ENCODE measurements at regions not wholly inside any gene's neighbourhood (a gene's known extent, or its start where the extent isn't known, plus 50 kb on each side); places are given as distances from the start of the nearest gene placed in this dataset.

- TF ChIP-seq POLR2A (IDR thresholded peaks at IDR 0.05; ENCODE audit: low read depth, low read length), result no peak
- no peak for TF ChIP-seq TAF1 (IDR thresholded peaks at IDR 0.05; ENCODE audit: borderline replicate concordance, low read depth, low read length)
- no peak for TF ChIP-seq POLR2AphosphoS5 (IDR thresholded peaks at IDR 0.05; ENCODE audit: low read depth, low read length)
These were observed 704.3 kb upstream of the ZNF608 start for GRCh38 chr5:125450771-125451170.

Measured in GM12892 (cell line).